Activated CD4-positive, alpha-beta T cell treated with anti-CD3 and anti-CD28 coated beads, Interleukin-2, amount 50 U/mL, for 48 hours (primary cell): ENCODE measurements at regions not wholly inside any gene's neighbourhood (a gene's known extent, or its start where the extent isn't known, plus 50 kb on each side); places are given as distances from the start of the nearest gene placed in this dataset.

ENCODE experiments used
- DNase-seq, 2 experiments: peaks; one replicate each; pipeline ENCODE4 v3.0.0-alpha.2; 2020

DNA sequence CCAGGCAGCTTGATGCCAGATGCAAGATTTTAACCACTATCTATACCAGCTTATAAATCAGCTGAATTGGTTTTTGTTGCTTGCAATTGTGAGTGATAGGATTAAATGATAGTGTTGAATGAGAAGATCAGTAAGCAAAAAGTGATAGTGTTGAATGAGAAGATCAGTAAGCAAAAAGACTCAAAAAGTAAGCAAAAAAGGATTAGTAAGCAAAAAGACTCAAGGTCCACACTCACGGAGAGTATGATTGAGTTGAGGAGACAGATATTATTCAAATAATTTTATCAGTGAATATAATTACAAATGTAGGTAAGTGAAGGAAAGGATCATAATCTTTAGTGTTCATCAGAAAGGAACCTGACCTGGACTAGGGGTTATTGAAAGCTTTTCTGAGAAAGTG lies 58.0 kb upstream of the ARRDC3 start:
- DNase-seq, result no peak

DNA sequence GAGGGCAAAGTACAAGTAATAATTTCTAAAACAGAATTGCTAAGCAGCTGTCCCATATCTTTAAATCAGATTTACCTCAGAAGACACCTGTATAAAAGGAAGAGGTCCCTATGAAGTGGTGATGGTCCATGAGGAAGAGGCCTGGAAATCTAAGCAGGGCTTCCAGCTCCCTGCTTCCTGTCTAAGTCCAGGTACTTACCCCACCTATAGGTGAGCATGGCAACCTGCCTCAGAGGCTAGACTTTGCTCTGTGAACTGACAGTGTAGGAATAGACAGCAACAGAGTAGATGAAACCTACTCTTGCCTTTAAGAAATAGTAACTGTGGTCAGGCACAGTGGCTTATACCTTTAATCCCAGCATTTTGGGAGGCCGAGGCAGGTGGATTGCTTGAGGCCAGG lies 55.8 kb upstream of the ARRDC3 start:
- no peak for DNase-seq

DNA sequence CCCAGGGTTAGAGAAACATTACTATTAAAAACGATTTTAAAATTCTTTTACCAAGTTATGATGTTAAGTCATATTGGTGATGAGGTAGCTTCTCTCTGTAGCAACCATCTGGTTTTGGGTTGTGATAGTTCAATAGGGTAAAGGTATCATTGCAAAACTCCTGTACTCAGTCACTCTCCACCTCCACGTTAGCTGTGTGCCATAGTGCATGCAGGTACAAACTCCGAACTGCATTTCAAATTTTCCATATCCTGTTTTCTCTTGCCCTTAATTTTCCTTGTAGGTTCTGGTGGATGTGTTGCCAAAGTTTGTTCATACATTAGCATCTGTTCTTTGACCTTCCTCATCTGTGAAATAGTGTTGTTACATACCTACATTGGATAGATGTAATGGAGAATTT lies 53.1 kb upstream of the ARRDC3 start:
- no peak for DNase-seq

DNA sequence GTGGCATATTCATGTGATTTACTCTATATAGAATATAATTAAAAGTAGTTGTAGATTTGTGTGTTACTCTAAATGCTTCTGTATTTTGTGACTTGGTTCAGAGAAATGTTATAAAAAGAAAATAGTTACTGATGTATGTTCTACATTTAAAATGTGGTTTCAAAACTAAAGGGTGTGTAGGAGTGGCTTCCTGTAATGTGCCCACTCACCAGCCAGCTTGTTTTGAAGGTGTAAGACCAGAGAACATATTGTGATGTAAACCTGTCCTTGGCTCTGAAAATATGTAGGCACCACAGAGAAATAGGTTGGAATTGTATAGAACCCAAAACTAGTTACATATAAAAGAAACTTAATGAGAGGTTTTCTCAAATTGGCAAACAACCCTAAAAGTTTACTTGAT lies 51.2 kb upstream of the ARRDC3 start:
- no peak for DNase-seq

DNA sequence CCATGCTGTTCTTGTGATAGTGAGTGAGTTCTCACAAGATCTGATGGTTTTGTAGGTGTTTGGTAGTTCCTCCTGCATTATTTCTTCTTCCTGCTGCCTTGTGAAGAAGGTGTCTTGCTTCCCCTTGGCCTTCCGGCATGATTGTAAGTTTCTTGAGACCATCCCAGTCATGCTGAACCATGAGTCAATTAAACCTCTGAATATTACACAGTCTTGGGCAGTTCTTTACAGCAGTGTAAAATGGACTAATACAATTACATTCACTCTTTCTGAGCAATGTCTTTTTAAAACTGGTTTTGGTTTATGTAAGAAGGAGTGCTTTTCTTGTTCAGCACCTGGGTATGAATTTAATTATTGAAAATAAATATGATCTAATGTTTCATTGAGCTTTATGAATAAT lies 50.7 kb upstream of the ARRDC3 start:
- no peak for DNase-seq
